ENCODE measurements at regions not wholly inside any gene's neighbourhood (a gene's known extent, or its start where the extent isn't known, plus 50 kb on each side); places are given as distances from the start of the nearest gene placed in this dataset.

- no peaks in the 10 kb centered on the region for H3K4me1 ChIP-seq (ENCODE audit: insufficient read depth, low read length)
- no peaks in the 10 kb centered on the region for H3K9me3 ChIP-seq (ENCODE audit: insufficient read depth, low read depth, low read length)
- Mint-ChIP-seq H3K9me3 (ENCODE audit: unreplicated experiment) (peaks cover 5% of the 10 kb centered on the region), H3K4me1 (ENCODE audit: low read depth, unreplicated experiment) (no peaks in the 10 kb centered on the region), H3K36me3 (ENCODE audit: low read depth, unreplicated experiment) (no peaks in the 10 kb centered on the region), H3K4me3 (ENCODE audit: unreplicated experiment) (no peak overlapping the region), H3K27ac (ENCODE audit: unreplicated experiment) (no peak overlapping the region), H3K27me3 (ENCODE audit: low read depth, unreplicated experiment) (no peaks in the 10 kb centered on the region)
- no peaks in the 10 kb centered on the region for H4K20me1 ChIP-seq (ENCODE audit: insufficient read depth, low read length)
- H3K27me3 ChIP-seq (ENCODE audit: insufficient read depth, low read length), result no peaks in the 10 kb centered on the region
- DNase-seq (ENCODE audit: low read depth), result peak; percentile 42
- no peaks in the 10 kb centered on the region for H3K79me2 ChIP-seq (ENCODE audit: insufficient read depth, low read length)
- H3K9ac ChIP-seq (ENCODE audit: low read length), result no peak overlapping the region
- no peak overlapping the region for H3K27ac ChIP-seq (ENCODE audit: low read depth, low read length)
- H3K36me3 ChIP-seq (ENCODE audit: insufficient read depth, low read length), result no peaks in the 10 kb centered on the region
- no peak for FAIRE-seq
- TF ChIP-seq CTCF (IDR thresholded peaks at IDR 0.05; ENCODE audit: insufficient read depth, low read depth, low read length) (no peak), EZH2 (IDR thresholded peaks at IDR 0.05; ENCODE audit: insufficient read depth, low read length) (no peak)
- H2AFZ ChIP-seq (ENCODE audit: low read depth, low read length), result no peak overlapping the region
- no peak overlapping the region for H3K4me2 ChIP-seq (ENCODE audit: low read length)
- H3K4me3 ChIP-seq (ENCODE audit: insufficient read depth, low read depth, low read length), result no peak overlapping the region
Measured at GRCh38 chr7:68235937-68236336, 1239.3 kb downstream of the TYW1 start.

GRCh38 chr7:68238204-68238805 lies 1241.7 kb downstream of the TYW1 start:
- no peaks in the 10 kb centered on the region for H3K9me3 ChIP-seq (ENCODE audit: insufficient read depth, low read depth, low read length)
- H2AFZ ChIP-seq (ENCODE audit: low read depth, low read length), result no peak overlapping the region
- peaks cover 8% of the 10 kb centered on the region for H3K9me3 Mint-ChIP-seq (ENCODE audit: unreplicated experiment)
- no peaks in the 10 kb centered on the region for H3K27me3 ChIP-seq (ENCODE audit: insufficient read depth, low read length)
- FAIRE-seq, result no peak
- no peaks in the 10 kb centered on the region for H3K27me3 Mint-ChIP-seq (ENCODE audit: low read depth, unreplicated experiment)
- H3K9ac ChIP-seq (ENCODE audit: low read length), result no peak overlapping the region
- no peaks in the 10 kb centered on the region for H3K79me2 ChIP-seq (ENCODE audit: insufficient read depth, low read length)
- no peak overlapping the region for H3K4me3 Mint-ChIP-seq (ENCODE audit: unreplicated experiment)
- no peak for DNase-seq (ENCODE audit: low read depth)
- no peaks in the 10 kb centered on the region for H3K4me1 Mint-ChIP-seq (ENCODE audit: low read depth, unreplicated experiment)
- H3K4me3 ChIP-seq (ENCODE audit: insufficient read depth, low read depth, low read length), result no peak overlapping the region
- no peaks in the 10 kb centered on the region for H3K4me1 ChIP-seq (ENCODE audit: insufficient read depth, low read length)
- no peak overlapping the region for H3K27ac Mint-ChIP-seq (ENCODE audit: unreplicated experiment)
- H3K36me3 Mint-ChIP-seq (ENCODE audit: low read depth, unreplicated experiment), result no peaks in the 10 kb centered on the region
- H3K36me3 ChIP-seq (ENCODE audit: insufficient read depth, low read length), result no peaks in the 10 kb centered on the region
- H3K4me2 ChIP-seq (ENCODE audit: low read length), result no peak overlapping the region
- TF ChIP-seq CTCF (IDR thresholded peaks at IDR 0.05; ENCODE audit: insufficient read depth, low read depth, low read length), result no peak
- TF ChIP-seq EZH2 (IDR thresholded peaks at IDR 0.05; ENCODE audit: insufficient read depth, low read length), result no peak
- H4K20me1 ChIP-seq (ENCODE audit: insufficient read depth, low read length), result no peaks in the 10 kb centered on the region
- H3K27ac ChIP-seq (ENCODE audit: low read depth, low read length), result no peak overlapping the region

- Histone ChIP-seq H3K27ac (ENCODE audit: low read depth, low read length) (no peak overlapping the region), H3K36me3 (ENCODE audit: insufficient read depth, low read length) (no peaks in the 10 kb centered on the region), H3K79me2 (ENCODE audit: insufficient read depth, low read length) (no peaks in the 10 kb centered on the region), H4K20me1 (ENCODE audit: insufficient read depth, low read length) (no peaks in the 10 kb centered on the region), H3K27me3 (ENCODE audit: insufficient read depth, low read length) (no peaks in the 10 kb centered on the region), H3K9me3 (ENCODE audit: insufficient read depth, low read depth, low read length) (no peaks in the 10 kb centered on the region), H3K4me3 (ENCODE audit: insufficient read depth, low read depth, low read length) (no peak overlapping the region), H3K4me2 (ENCODE audit: low read length) (no peak overlapping the region), H2AFZ (ENCODE audit: low read depth, low read length) (no peak overlapping the region), H3K9ac (ENCODE audit: low read length) (no peak overlapping the region), H3K4me1 (ENCODE audit: insufficient read depth, low read length) (peaks cover 4% of the 10 kb centered on the region)
- H3K9me3 Mint-ChIP-seq (ENCODE audit: unreplicated experiment), result peaks cover 15% of the 10 kb centered on the region
- DNase-seq (ENCODE audit: low read depth), result no peak
- no peak overlapping the region for H3K4me3 Mint-ChIP-seq (ENCODE audit: unreplicated experiment)
- H3K27ac Mint-ChIP-seq (ENCODE audit: unreplicated experiment), result no peak overlapping the region
- no peak for TF ChIP-seq CTCF (IDR thresholded peaks at IDR 0.05; ENCODE audit: insufficient read depth, low read depth, low read length)
- TF ChIP-seq EZH2 (IDR thresholded peaks at IDR 0.05; ENCODE audit: insufficient read depth, low read length), result no peak
- no peaks in the 10 kb centered on the region for H3K36me3 Mint-ChIP-seq (ENCODE audit: low read depth, unreplicated experiment)
- FAIRE-seq, result no peak
- no peaks in the 10 kb centered on the region for H3K27me3 Mint-ChIP-seq (ENCODE audit: low read depth, unreplicated experiment)
- H3K4me1 Mint-ChIP-seq (ENCODE audit: low read depth, unreplicated experiment), result no peaks in the 10 kb centered on the region
Measured at GRCh38 chr7:68243128-68243527, 1246.5 kb downstream of the TYW1 start.

Measured in astrocyte (in vitro differentiated cells and primary cell).